ENCODE measurements at regions not wholly inside any gene's neighbourhood (a gene's known extent, or its start where the extent isn't known, plus 50 kb on each side); places are given as distances from the start of the nearest gene placed in this dataset.

DNA sequence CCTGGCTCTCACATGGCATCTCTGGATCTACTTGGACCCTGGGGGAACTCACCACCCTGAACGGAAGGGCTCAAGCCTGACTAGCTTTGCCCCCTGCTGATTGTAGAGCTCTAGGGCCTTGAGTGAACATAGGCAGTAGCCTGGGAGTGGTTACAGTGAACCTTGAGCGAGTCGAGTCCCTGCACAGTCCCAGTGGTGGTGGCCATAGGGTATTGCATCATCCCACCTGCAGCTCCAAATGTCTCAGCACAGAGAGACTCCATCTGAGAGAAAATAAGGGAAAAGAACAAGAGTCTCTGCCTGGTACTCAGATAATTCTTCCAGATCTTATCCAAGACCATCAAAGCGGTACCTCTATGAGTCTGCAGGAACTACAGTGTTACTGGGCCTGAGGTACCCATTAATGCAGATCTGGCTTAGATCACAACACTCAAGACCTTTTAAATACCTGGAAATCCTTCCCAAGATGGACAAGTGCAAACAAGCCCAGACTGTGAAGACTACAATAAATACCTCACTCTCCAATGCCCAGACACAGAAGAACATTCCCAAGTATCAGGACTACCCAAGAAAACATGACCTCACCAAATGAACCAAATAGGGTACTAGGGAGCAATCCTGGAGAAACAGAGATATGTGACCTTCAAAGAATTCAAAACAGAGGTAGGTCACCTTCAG is 167.5 kb upstream of the TET2 start:
- 89 to 96% methylated on average over 4 of the region's 4 CpGs for WGBS, 2 donors
- intact Hi-C loops (cut with DNase I), result no loop called here
- Histone ChIP-seq H3K9me3 (ENCODE audit: control insufficient read depth, low read length) (no peaks in the 10 kb centered on the region), H3K4me3 (ENCODE audit: low read length in 2 of 2) (no peak overlapping the region), H3K4me1 (ENCODE audit: control insufficient read depth in 1 of 2, insufficient read depth in 2 of 2, low read length in 2 of 2) (no peaks in the 10 kb centered on the region), H3K27me3 (ENCODE audit: control insufficient read depth in 1 of 2, insufficient read depth in 2 of 2, low read length in 1 of 2) (no peaks in the 10 kb centered on the region), H3K27ac (ENCODE audit: low read depth in 1 of 2, low read length in 2 of 2) (no peak overlapping the region), H3K36me3 (ENCODE audit: control insufficient read depth in 1 of 2, insufficient read depth in 2 of 2, low read length in 1 of 2) (no peaks in the 10 kb centered on the region)
- no peak for ATAC-seq (ENCODE audit: low FRiP score)
- no peak for DNase-seq

- ATAC-seq (ENCODE audit: low FRiP score) (no peak), DNase-seq (no peak)
- Histone ChIP-seq H3K27ac (ENCODE audit: low read depth in 1 of 2, low read length in 2 of 2) (no peak overlapping the region), H3K4me1 (ENCODE audit: control insufficient read depth in 1 of 2, insufficient read depth in 2 of 2, low read length in 2 of 2) (no peaks in the 10 kb centered on the region), H3K4me3 (ENCODE audit: low read length in 2 of 2) (no peak overlapping the region), H3K27me3 (ENCODE audit: control insufficient read depth in 1 of 2, insufficient read depth in 2 of 2, low read length in 1 of 2) (no peaks in the 10 kb centered on the region), H3K36me3 (ENCODE audit: control insufficient read depth in 1 of 2, insufficient read depth in 2 of 2, low read length in 1 of 2) (no peaks in the 10 kb centered on the region), H3K9me3 (ENCODE audit: control insufficient read depth, low read length) (no peaks in the 10 kb centered on the region)
- intact Hi-C loops (cut with DNase I), result no loop called here
- WGBS, 2 donors, result 54 to 75% methylated on average over 1 of the region's 1 CpG
These were observed 163.0 kb upstream of the TET2 start for GRCh38 chr4:104983615-104984179.

- Histone ChIP-seq H3K36me3 (ENCODE audit: control insufficient read depth in 1 of 2, insufficient read depth in 2 of 2, low read length in 1 of 2) (no peaks in the 10 kb centered on the region), H3K4me1 (ENCODE audit: control insufficient read depth in 1 of 2, insufficient read depth in 2 of 2, low read length in 2 of 2) (no peaks in the 10 kb centered on the region), H3K27me3 (ENCODE audit: control insufficient read depth in 1 of 2, insufficient read depth in 2 of 2, low read length in 1 of 2) (no peaks in the 10 kb centered on the region), H3K4me3 (ENCODE audit: low read length in 2 of 2) (no peak overlapping the region), H3K27ac (ENCODE audit: low read depth in 1 of 2, low read length in 2 of 2) (no peak overlapping the region), H3K9me3 (ENCODE audit: control insufficient read depth, low read length) (no peaks in the 10 kb centered on the region)
- ATAC-seq (ENCODE audit: low FRiP score) (no peak), DNase-seq (no peak)
- WGBS, 2 donors, result 65 to 74% methylated on average over 5 of the region's 5 CpGs
- intact Hi-C loops (cut with DNase I), result no loop called here
These were observed 160.4 kb upstream of the TET2 start for GRCh38 chr4:104986306-104986705.

DNA sequence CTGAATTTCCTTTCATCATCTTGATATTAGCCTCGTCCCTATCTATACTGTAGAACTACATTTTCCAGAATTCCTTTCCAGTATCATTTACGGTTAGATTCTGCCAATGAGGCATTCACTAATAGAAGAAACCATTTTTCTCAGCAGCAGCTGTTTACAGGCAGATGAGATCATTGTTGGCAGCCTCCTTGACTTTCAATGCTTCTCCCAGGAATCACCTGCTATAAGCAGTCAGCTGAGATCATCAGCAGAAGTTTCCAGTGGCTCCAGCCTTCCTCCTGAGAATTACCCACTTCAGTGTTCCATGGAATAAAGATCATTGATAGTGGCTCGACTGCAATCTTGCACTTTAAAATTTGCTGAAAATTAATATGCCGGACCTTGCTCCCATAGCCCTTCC is 157.3 kb upstream of the TET2 start:
- H3K4me1 ChIP-seq (ENCODE audit: control insufficient read depth in 1 of 2, insufficient read depth in 2 of 2, low read length in 2 of 2), result no peaks in the 10 kb centered on the region
- 71 to 72% methylated on average over 4 of the region's 4 CpGs for WGBS, 2 donors
- H3K4me3 ChIP-seq (ENCODE audit: low read length in 2 of 2), result no peak overlapping the region
- H3K9me3 ChIP-seq (ENCODE audit: control insufficient read depth, low read length), result peaks cover 3% of the 10 kb centered on the region
- ATAC-seq (ENCODE audit: low FRiP score) (no peak), DNase-seq (no peak)
- H3K36me3 ChIP-seq (ENCODE audit: control insufficient read depth in 1 of 2, insufficient read depth in 2 of 2, low read length in 1 of 2), result peaks cover 0 to 2% of the 10 kb centered on the region in 2 donors
- no peaks in the 10 kb centered on the region for H3K27me3 ChIP-seq (ENCODE audit: control insufficient read depth in 1 of 2, insufficient read depth in 2 of 2, low read length in 1 of 2)
- intact Hi-C loops (cut with DNase I), result no loop called here
- no peak overlapping the region for H3K27ac ChIP-seq (ENCODE audit: low read depth in 1 of 2, low read length in 2 of 2)

GRCh38 chr4:105002278-105002677 is 144.4 kb upstream of the TET2 start:
- WGBS, 2 donors, result 90 to 92% methylated on average over 6 of the region's 6 CpGs
- no peak overlapping the region for H3K4me3 ChIP-seq (ENCODE audit: low read length in 2 of 2)

GRCh38 chr4:105014234-105014633 is 132.4 kb upstream of the TET2 start:
- no peaks in the 10 kb centered on the region for H3K36me3 ChIP-seq (ENCODE audit: control insufficient read depth in 1 of 2, insufficient read depth in 2 of 2, low read length in 1 of 2)
- H3K27ac ChIP-seq (ENCODE audit: low read depth in 1 of 2, low read length in 2 of 2), result no peak overlapping the region
- intact Hi-C loops (cut with DNase I), result no loop called here
- H3K27me3 ChIP-seq (ENCODE audit: control insufficient read depth in 1 of 2, insufficient read depth in 2 of 2, low read length in 1 of 2), result no peaks in the 10 kb centered on the region
- no peak overlapping the region for H3K4me3 ChIP-seq (ENCODE audit: low read length in 2 of 2)
- no peak for ATAC-seq (ENCODE audit: low FRiP score)
- peaks cover 2% of the 10 kb centered on the region for H3K9me3 ChIP-seq (ENCODE audit: control insufficient read depth, low read length)
- no peaks in the 10 kb centered on the region for H3K4me1 ChIP-seq (ENCODE audit: control insufficient read depth in 1 of 2, insufficient read depth in 2 of 2, low read length in 2 of 2)
- DNase-seq, result no peak

More at GRCh38 chr4:105002278-105002677, 144.4 kb upstream of the TET2 start:
- Histone ChIP-seq H3K4me1 (ENCODE audit: control insufficient read depth in 1 of 2, insufficient read depth in 2 of 2, low read length in 2 of 2) (no peaks in the 10 kb centered on the region), H3K27me3 (ENCODE audit: control insufficient read depth in 1 of 2, insufficient read depth in 2 of 2, low read length in 1 of 2) (no peaks in the 10 kb centered on the region), H3K36me3 (ENCODE audit: control insufficient read depth in 1 of 2, insufficient read depth in 2 of 2, low read length in 1 of 2) (no peaks in the 10 kb centered on the region), H3K27ac (ENCODE audit: low read depth in 1 of 2, low read length in 2 of 2) (no peak overlapping the region), H3K9me3 (ENCODE audit: control insufficient read depth, low read length) (no peaks in the 10 kb centered on the region)
- DNase-seq (no peak), ATAC-seq (ENCODE audit: low FRiP score) (no peak)
- intact Hi-C loops (cut with DNase I), result no loop called here

DNA sequence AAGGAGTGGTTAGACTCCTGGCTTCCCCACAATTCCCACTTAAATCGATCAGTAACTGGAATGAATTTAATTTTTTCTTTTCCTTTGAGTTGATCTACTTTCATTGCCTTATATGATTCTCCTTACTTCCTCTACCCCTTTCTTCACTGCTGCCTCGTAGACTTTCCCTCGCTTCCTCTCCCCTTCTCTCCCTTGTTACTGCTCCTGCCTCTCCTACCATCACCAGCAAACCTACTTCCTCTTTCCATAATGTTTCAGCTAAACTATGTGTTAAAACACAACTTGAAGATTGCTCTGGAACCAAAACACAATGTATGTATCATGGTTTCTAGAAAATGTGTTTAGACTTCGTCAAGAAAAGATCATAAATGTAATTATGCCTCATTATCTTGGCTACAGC is 132.0 kb upstream of the TET2 start:
- no peak for DNase-seq
- 65 to 77% methylated on average over 4 of the region's 4 CpGs for WGBS, 2 donors
- ATAC-seq (ENCODE audit: low FRiP score), result no peak

DNA sequence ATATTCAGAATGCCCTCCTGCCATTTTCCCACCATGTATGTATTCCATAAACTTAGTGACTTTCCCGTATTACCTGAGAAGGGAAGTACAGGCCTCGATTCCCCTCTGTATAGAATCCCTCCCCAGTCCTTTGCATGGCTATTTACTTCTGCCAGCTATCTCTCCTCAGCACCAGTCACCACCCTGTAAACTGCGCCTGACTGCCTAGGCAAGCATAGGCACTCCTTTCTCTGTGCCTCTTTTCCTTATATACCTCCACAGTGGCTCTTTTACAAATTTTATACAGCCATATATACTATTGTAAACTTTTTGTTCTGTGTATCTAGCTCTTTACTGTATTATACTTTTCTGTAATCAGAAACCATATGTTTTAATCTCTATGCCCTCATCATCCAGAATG is 130.9 kb upstream of the TET2 start:
- ATAC-seq (ENCODE audit: low FRiP score), result no peak
- no peak for DNase-seq
- intact Hi-C loops (cut with DNase I), result no loop called here
- Histone ChIP-seq H3K4me3 (ENCODE audit: low read length in 2 of 2) (no peak overlapping the region), H3K27ac (ENCODE audit: low read depth in 1 of 2, low read length in 2 of 2) (no peak overlapping the region), H3K27me3 (ENCODE audit: control insufficient read depth in 1 of 2, insufficient read depth in 2 of 2, low read length in 1 of 2) (no peaks in the 10 kb centered on the region), H3K4me1 (ENCODE audit: control insufficient read depth in 1 of 2, insufficient read depth in 2 of 2, low read length in 2 of 2) (no peaks in the 10 kb centered on the region), H3K9me3 (ENCODE audit: control insufficient read depth, low read length) (peaks cover under 1% of the 10 kb centered on the region), H3K36me3 (ENCODE audit: control insufficient read depth in 1 of 2, insufficient read depth in 2 of 2, low read length in 1 of 2) (no peaks in the 10 kb centered on the region)
- WGBS, 2 donors, result 74 to 80% methylated on average over 3 of the region's 3 CpGs

More for the DNA sequence above, 132.0 kb upstream of the TET2 start:
- Histone ChIP-seq H3K4me3 (ENCODE audit: low read length in 2 of 2) (no peak overlapping the region), H3K36me3 (ENCODE audit: control insufficient read depth in 1 of 2, insufficient read depth in 2 of 2, low read length in 1 of 2) (no peaks in the 10 kb centered on the region), H3K9me3 (ENCODE audit: control insufficient read depth, low read length) (peaks cover 2% of the 10 kb centered on the region), H3K27ac (ENCODE audit: low read depth in 1 of 2, low read length in 2 of 2) (no peak overlapping the region), H3K4me1 (ENCODE audit: control insufficient read depth in 1 of 2, insufficient read depth in 2 of 2, low read length in 2 of 2) (no peaks in the 10 kb centered on the region), H3K27me3 (ENCODE audit: control insufficient read depth in 1 of 2, insufficient read depth in 2 of 2, low read length in 1 of 2) (no peaks in the 10 kb centered on the region)
- intact Hi-C loops (cut with DNase I), result no loop called here

Measured in aorta (tissue), 5 donors.